GM12878 (cell line): ENCODE measurements at regions not wholly inside any gene's neighbourhood (a gene's known extent, or its start where the extent isn't known, plus 50 kb on each side); places are given as distances from the start of the nearest gene placed in this dataset.

Source experiments
- ATAC-seq: fragments of 200-7000 bp; cut with Tn5 transposase; 3 replicates; pipeline ENCODE4 v1.9.1; 2020; ENCODE audit warnings: mild to moderate bottlenecking, moderate library complexity
- BruUV-seq: library from RNA; stranded (reverse); fragments of 400-500 nt; replicated peaks from 2 replicates; lab custom pipeline; 2021; lab: Mats Ljungman, UMichigan
- CTCF ChIA-PET: fragments of 300-600 bp; sonication (Branson Sonifier 250); formaldehyde crosslinking; extraction: SDS; loops from one replicate; lab custom pipeline; 2021; ENCODE audit warnings: inconsistent platforms; lab: Yijun Ruan, JAX
- POLR2A ChIA-PET: fragments of 350-600 bp; formaldehyde crosslinking; extraction: SDS; loops from one replicate; lab custom pipeline; 2021; ENCODE audit warnings: inconsistent platforms; lab: Charles Lee
- RAD21 ChIA-PET: fragments of 300-600 bp; sonication (Branson Sonifier 250); formaldehyde crosslinking; loops from one replicate; lab custom pipeline; 2023; ENCODE audit warnings: antibody characterized with exemption; ENCODE audit not compliant: unreplicated experiment; lab: Charles Lee
- SMC1A ChIA-PET: fragments of 300-600 bp; sonication (Branson Sonifier 250); formaldehyde crosslinking; loops from one replicate; lab custom pipeline; 2023; ENCODE audit not compliant: unreplicated experiment, uncharacterized antibody; lab: Charles Lee
- DNase-seq: peaks from one replicate; pipeline ENCODE4 v3.0.0-alpha.2; 2011; ENCODE audit warnings: low read depth, low spot score
- FAIRE-seq: peaks from 3 replicates; lab custom pipeline; 2011; peaks lifted over from hg19 to GRCh38; lab: Jason Lieb, UNC
- H2AFZ ChIP-seq: 2 replicates; pipeline ENCODE4 v1.6.0; 2011; ENCODE audit warnings: low read depth, low read length, control low read depth; ENCODE audit not compliant: control insufficient read depth
- H3K27ac ChIP-seq: 2 replicates; pipeline ENCODE4 v1.5.1; 2011; ENCODE audit warnings: control low read depth; ENCODE audit not compliant: control insufficient read depth, insufficient read depth
- H3K27me3 ChIP-seq, 2 experiments: replicated peaks in 1 of 2; 2 replicates each; pipeline versions ENCODE4 v1.6.0 to v1.6.1; 2011; ENCODE audit warnings: low read length in 1 of 2; ENCODE audit not compliant: control insufficient read depth in 2 of 2, insufficient read depth in 2 of 2
- H3K36me3 ChIP-seq, 2 experiments: 2 replicates each; pipeline ENCODE4 v1.5.1; 2011; ENCODE audit warnings: low read length in 1 of 2; ENCODE audit not compliant: control insufficient read depth in 2 of 2, insufficient read depth in 2 of 2
- H3K4me1 ChIP-seq: 2 replicates; pipeline ENCODE4 v1.6.1; 2011; ENCODE audit warnings: mild to moderate bottlenecking, low read length, moderate library complexity, mixed read lengths; ENCODE audit not compliant: control insufficient read depth, insufficient read depth
- H3K4me2 ChIP-seq: 2 replicates; pipeline ENCODE4 v1.6.0; 2011; ENCODE audit warnings: control low read depth; ENCODE audit not compliant: control insufficient read depth, insufficient read depth
- H3K4me3 ChIP-seq: fragments of 200-600 bp; sonication (generic); 2 replicates; pipeline ENCODE4 v1.5.1; 2016
- H3K79me2 ChIP-seq: 2 replicates; pipeline ENCODE4 v1.6.0; 2011; ENCODE audit warnings: low read length; ENCODE audit not compliant: control insufficient read depth, insufficient read depth
- H3K9ac ChIP-seq: 2 replicates; pipeline ENCODE4 v1.8.0; 2011; ENCODE audit warnings: low read length, control low read depth, mixed read lengths; ENCODE audit not compliant: control insufficient read depth, insufficient read depth
- H3K9me3 ChIP-seq: replicated peaks from 3 replicates; pipeline ENCODE4 v1.5.1; 2011; ENCODE audit warnings: mild to moderate bottlenecking, low read length; ENCODE audit not compliant: control insufficient read depth, insufficient read depth
- H4K20me1 ChIP-seq: 2 replicates; pipeline ENCODE4 v1.6.0; 2011; ENCODE audit not compliant: control insufficient read depth, insufficient read depth
- FOXM1 ChIP-seq: IDR thresholded peaks from 2 replicates; pipeline ENCODE4 v1.6.1; 2012; ENCODE audit warnings: low read depth, mild to moderate bottlenecking, inconsistent platforms, low read length, moderate library complexity
- MTA3 ChIP-seq: IDR thresholded peaks from 2 replicates; pipeline ENCODE4 v1.6.1; 2012; ENCODE audit warnings: low read length, inconsistent platforms, borderline replicate concordance
- NR2C2 ChIP-seq: IDR thresholded peaks from 2 replicates; pipeline ENCODE4 v1.6.1; 2011; ENCODE audit warnings: borderline replicate concordance, low read depth; ENCODE audit not compliant: control insufficient read depth, insufficient read length
- PAX8 ChIP-seq: fragments of 450-650 bp; IDR thresholded peaks from 2 replicates; pipeline ENCODE4 v1.6.1; 2017; ENCODE audit warnings: mild to moderate bottlenecking, moderate library complexity
- RBBP5 ChIP-seq: fragments of 200-600 bp; sonication (generic); conservative IDR thresholded peaks from 2 replicates; pipeline ENCODE4 v1.6.1; 2016
- ZNF217 ChIP-seq: fragments of 450-650 bp; IDR thresholded peaks from 2 replicates; pipeline ENCODE4 v1.6.1; 2017; ENCODE audit warnings: antibody characterized with exemption, mild to moderate bottlenecking
- ZNF24 ChIP-seq: fragments of 450-650 bp; IDR thresholded peaks from 2 replicates; pipeline ENCODE4 v1.6.1; 2017; ENCODE audit warnings: antibody characterized with exemption, mild to moderate bottlenecking
- ZNF274 ChIP-seq: IDR thresholded peaks from one replicate; pipeline ENCODE4 v1.8.0; 2011; ENCODE audit not compliant: insufficient read length, insufficient read depth
- WGBS: methylation state at CpG from one replicate; pipeline ENCODE4 v1.1.6; 2016; ENCODE audit warnings: low lambda C conversion rate; ENCODE audit not compliant: insufficient replicate concordance, insufficient coverage; ENCODE audit errors: missing lambda C conversion rate; 5-methylcytosine and 5-hydroxymethylcytosine counted together
- in situ Hi-C: fragments of 300-500 bp; cut with MboI; formaldehyde crosslinking; loops from 9 replicates; pipeline ENCODE4 v1.14.3; 2018; ENCODE audit warnings: mixed read lengths
- intact Hi-C: fragments of 100-400 bp; cut with micrococcal nuclease; formaldehyde crosslinking; loops from one replicate; pipeline ENCODE4 v1.14.2; 2022; ENCODE audit not compliant: unreplicated experiment
- TF ChIP-seq, protein P1 (sequence below): fragments of 450-650 bp; IDR thresholded peaks from 2 replicates; pipeline ENCODE4 v1.6.1; 2018; ENCODE audit warnings: mild to moderate bottlenecking, low read depth, moderate library complexity; ENCODE audit not compliant: partially characterized antibody

DNA sequence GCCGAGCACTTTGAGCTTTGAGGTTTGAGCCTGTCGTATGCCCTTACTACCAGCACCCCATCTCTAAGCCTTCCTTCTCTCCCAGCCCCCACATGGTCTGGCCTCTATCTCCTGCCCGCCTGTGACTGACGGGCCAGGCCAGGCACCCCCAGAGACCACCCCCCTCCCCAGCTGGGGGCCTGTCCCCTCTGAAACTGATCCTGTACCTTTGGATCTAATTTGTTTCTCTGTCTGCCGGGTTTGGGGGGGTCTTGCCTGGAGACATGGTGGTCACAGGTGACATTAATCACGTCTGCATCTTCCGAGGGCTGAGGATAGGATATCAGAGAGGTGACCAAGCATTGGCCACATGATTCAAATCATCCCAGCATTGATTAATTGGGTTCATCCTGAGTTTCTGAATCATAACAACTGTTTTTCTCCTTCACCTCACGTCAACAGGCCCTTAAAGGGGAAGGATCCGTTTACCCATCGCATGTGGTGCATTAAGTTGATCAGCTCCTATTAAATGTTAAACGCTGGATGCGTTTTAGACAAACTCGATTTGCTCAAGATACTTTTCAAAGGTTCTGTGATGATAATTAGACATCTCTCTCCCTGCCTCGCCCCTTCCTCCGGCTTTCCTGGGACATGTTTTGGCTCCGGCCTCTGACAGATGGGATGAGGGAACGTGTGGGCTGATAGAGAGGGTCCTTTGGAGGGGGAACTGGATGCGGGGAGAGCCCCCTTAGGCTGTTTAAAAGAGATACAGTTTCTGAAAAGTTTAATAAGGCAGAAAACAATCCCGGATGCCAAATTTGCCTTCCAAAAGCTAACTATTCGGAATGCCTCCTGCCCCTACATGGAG lies 63.3 kb upstream of the TBX3 start:
- POLR2A ChIA-PET: no interaction called here
- Histone ChIP-seq H3K9me3 (no peaks in the 10 kb centered on the region), H3K4me2 (no peak overlapping the region), H2AFZ (no peak overlapping the region), H3K27ac (no peak overlapping the region), H3K79me2 (no peaks in the 10 kb centered on the region)
- in situ Hi-C loops (no loop called here), intact Hi-C loops (no loop called here)
- WGBS: 42% methylated on average over 20 of the region's 20 CpGs
- TF ChIP-seq ZNF274 (no peak), MTA3 (no peak), NR2C2 (no peak), ZNF24 (no peak), PAX8 (no peak), ZNF217 (no peak), RBBP5 (no peak), FOXM1 (no peak)
- TF ChIP-seq, protein P1, sequence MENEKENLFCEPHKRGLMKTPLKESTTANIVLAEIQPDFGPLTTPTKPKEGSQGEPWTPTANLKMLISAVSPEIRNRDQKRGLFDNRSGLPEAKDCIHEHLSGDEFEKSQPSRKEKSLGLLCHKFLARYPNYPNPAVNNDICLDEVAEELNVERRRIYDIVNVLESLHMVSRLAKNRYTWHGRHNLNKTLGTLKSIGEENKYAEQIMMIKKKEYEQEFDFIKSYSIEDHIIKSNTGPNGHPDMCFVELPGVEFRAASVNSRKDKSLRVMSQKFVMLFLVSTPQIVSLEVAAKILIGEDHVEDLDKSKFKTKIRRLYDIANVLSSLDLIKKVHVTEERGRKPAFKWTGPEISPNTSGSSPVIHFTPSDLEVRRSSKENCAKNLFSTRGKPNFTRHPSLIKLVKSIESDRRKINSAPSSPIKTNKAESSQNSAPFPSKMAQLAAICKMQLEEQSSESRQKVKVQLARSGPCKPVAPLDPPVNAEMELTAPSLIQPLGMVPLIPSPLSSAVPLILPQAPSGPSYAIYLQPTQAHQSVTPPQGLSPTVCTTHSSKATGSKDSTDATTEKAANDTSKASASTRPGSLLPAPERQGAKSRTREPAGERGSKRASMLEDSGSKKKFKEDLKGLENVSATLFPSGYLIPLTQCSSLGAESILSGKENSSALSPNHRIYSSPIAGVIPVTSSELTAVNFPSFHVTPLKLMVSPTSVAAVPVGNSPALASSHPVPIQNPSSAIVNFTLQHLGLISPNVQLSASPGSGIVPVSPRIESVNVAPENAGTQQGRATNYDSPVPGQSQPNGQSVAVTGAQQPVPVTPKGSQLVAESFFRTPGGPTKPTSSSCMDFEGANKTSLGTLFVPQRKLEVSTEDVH: no peak
- TF ChIP-seq, all 136 proteins: peak for 0
- CTCF ChIA-PET: interaction anchor here (0.5 kb wide), 1 partner anchor 893 kb away, joined by 3 read pairs; no protein-coding TSS in a partner anchor
- H3K27me3 ChIP-seq: no peaks in the 10 kb centered on the region; a peak in 1 of 4 replicates
- H3K4me1 ChIP-seq: no peaks in the 10 kb centered on the region
- H4K20me1 ChIP-seq: no peaks in the 10 kb centered on the region
- SMC1A ChIA-PET: no interaction called here
- no peaks in the 10 kb centered on the region for H3K36me3 ChIP-seq
- RAD21 ChIA-PET: no interaction called here
- no TSS peak for BruUV-seq
- DNase-seq (no peak), ATAC-seq (no peak), FAIRE-seq (no peak)
- H3K4me3 ChIP-seq: no peak overlapping the region
- no peak overlapping the region for H3K9ac ChIP-seq
